ENCODE measurements at regions not wholly inside any gene's neighbourhood (a gene's known extent, or its start where the extent isn't known, plus 50 kb on each side); places are given as distances from the start of the nearest gene placed in this dataset.

- Histone ChIP-seq H3K9me3 (ENCODE audit: low read depth) (no peaks in the 10 kb centered on the region), H2AFZ (no peak overlapping the region), H3K4me1 (ENCODE audit: insufficient read depth) (peaks cover 12% of the 10 kb centered on the region), H3K9ac (no peak overlapping the region), H3K9me2 (ENCODE audit: insufficient read depth) (no peaks in the 10 kb centered on the region), H3K4me2 (ENCODE audit: unreplicated experiment) (no peak overlapping the region), H3K4me3 (no peak overlapping the region), H3K36me3 (ENCODE audit: low read depth) (no peaks in the 10 kb centered on the region), H3K27me3 (replicated peaks; ENCODE audit: insufficient read depth) (no peaks in the 10 kb centered on the region), H3F3A (ENCODE audit: insufficient read depth) (peaks cover 13% of the 10 kb centered on the region), H3K27ac (no peak overlapping the region), H3K79me2 (ENCODE audit: insufficient read depth) (no peaks in the 10 kb centered on the region), H4K20me1 (ENCODE audit: insufficient read depth) (no peaks in the 10 kb centered on the region)
- no peak for DNase-seq
- TF ChIP-seq EZH2 (IDR thresholded peaks at IDR 0.05; ENCODE audit: insufficient read depth, poor library complexity, severe bottlenecking) (no peak), EZH2phosphoT487 (IDR thresholded peaks at IDR 0.05; ENCODE audit: insufficient read depth, low read depth) (no peak)
- WGBS, 2 experiments (ENCODE audit: low coverage in 1 of 2, low lambda C conversion rate in 2 of 2, missing lambda C conversion rate in 2 of 2) = 85 to 88% methylated on average over 6 of the region's 6 CpGs
- in situ Hi-C loops (cut with MboI) = no loop called here
Observed at GRCh38 chr21:17455451-17455850, 57.4 kb upstream of the CXADR start.

- H3K4me1 ChIP-seq (ENCODE audit: insufficient read depth) = peaks cover 26% of the 10 kb centered on the region
- no peaks in the 10 kb centered on the region for H3K36me3 ChIP-seq (ENCODE audit: low read depth)
- no peak overlapping the region for H3K27ac ChIP-seq
- no peaks in the 10 kb centered on the region for H4K20me1 ChIP-seq (ENCODE audit: insufficient read depth)
- in situ Hi-C loops (cut with MboI) = no loop called here
- H3F3A ChIP-seq (ENCODE audit: insufficient read depth) = peaks cover 31% of the 10 kb centered on the region
- H3K4me3 ChIP-seq = no peak overlapping the region
- no peak for TF ChIP-seq EZH2phosphoT487 (IDR thresholded peaks at IDR 0.05; ENCODE audit: insufficient read depth, low read depth)
- no peak for TF ChIP-seq EZH2 (IDR thresholded peaks at IDR 0.05; ENCODE audit: insufficient read depth, poor library complexity, severe bottlenecking)
- WGBS, 2 experiments (ENCODE audit: low coverage in 1 of 2, low lambda C conversion rate in 2 of 2, missing lambda C conversion rate in 2 of 2) = 83 to 90% methylated on average over 6 of the region's 6 CpGs
- DNase-seq = no peak
- no peaks in the 10 kb centered on the region for H3K9me3 ChIP-seq (ENCODE audit: low read depth)
- no peak overlapping the region for H2AFZ ChIP-seq
- no peak overlapping the region for H3K4me2 ChIP-seq (ENCODE audit: unreplicated experiment)
- H3K79me2 ChIP-seq (ENCODE audit: insufficient read depth) = no peaks in the 10 kb centered on the region
- H3K27me3 ChIP-seq (replicated peaks; ENCODE audit: insufficient read depth) = no peaks in the 10 kb centered on the region
- H3K9me2 ChIP-seq (ENCODE audit: insufficient read depth) = no peaks in the 10 kb centered on the region
- no peak overlapping the region for H3K9ac ChIP-seq
Observed at GRCh38 chr21:17458279-17458678, 54.6 kb upstream of the CXADR start.

GRCh38 chr21:17460094-17460493 lies 52.7 kb upstream of the CXADR start:
- Histone ChIP-seq H3K27ac (no peak overlapping the region), H3K4me2 (ENCODE audit: unreplicated experiment) (no peak overlapping the region), H3F3A (ENCODE audit: insufficient read depth) (peaks cover 32% of the 10 kb centered on the region), H4K20me1 (ENCODE audit: insufficient read depth) (no peaks in the 10 kb centered on the region), H3K79me2 (ENCODE audit: insufficient read depth) (no peaks in the 10 kb centered on the region), H3K9me2 (ENCODE audit: insufficient read depth) (no peaks in the 10 kb centered on the region), H3K9ac (no peak overlapping the region), H3K4me3 (no peak overlapping the region), H3K4me1 (ENCODE audit: insufficient read depth) (peaks cover 32% of the 10 kb centered on the region), H3K36me3 (ENCODE audit: low read depth) (no peaks in the 10 kb centered on the region), H3K27me3 (replicated peaks; ENCODE audit: insufficient read depth) (no peaks in the 10 kb centered on the region), H3K9me3 (ENCODE audit: low read depth) (no peaks in the 10 kb centered on the region), H2AFZ (no peak overlapping the region)
- 59 to 72% methylated on average over 2 of the region's 2 CpGs for WGBS, 2 experiments (ENCODE audit: low coverage in 1 of 2, low lambda C conversion rate in 2 of 2, missing lambda C conversion rate in 2 of 2)
- DNase-seq = no peak
- in situ Hi-C loops (cut with MboI) = no loop called here
- TF ChIP-seq EZH2 (IDR thresholded peaks at IDR 0.05; ENCODE audit: insufficient read depth, poor library complexity, severe bottlenecking) = no peak
- TF ChIP-seq EZH2phosphoT487 (IDR thresholded peaks at IDR 0.05; ENCODE audit: insufficient read depth, low read depth) = no peak

GRCh38 chr21:17461014-17461413 lies 51.8 kb upstream of the CXADR start:
- no peak for TF ChIP-seq EZH2phosphoT487 (IDR thresholded peaks at IDR 0.05; ENCODE audit: insufficient read depth, low read depth)
- no peak for TF ChIP-seq EZH2 (IDR thresholded peaks at IDR 0.05; ENCODE audit: insufficient read depth, poor library complexity, severe bottlenecking)
- DNase-seq = peak; percentile 91
- no peaks in the 10 kb centered on the region for H3K27me3 ChIP-seq (replicated peaks; ENCODE audit: insufficient read depth)
- peak overlapping the region; percentile 58 for H3K27ac ChIP-seq
- no peak overlapping the region for H2AFZ ChIP-seq
- H3K4me3 ChIP-seq = peak overlapping the region; percentile 20; the same call in 1 of the 2 replicates
- in situ Hi-C loops (cut with MboI) = no loop called here
- H3K36me3 ChIP-seq (ENCODE audit: low read depth) = no peaks in the 10 kb centered on the region
- H3K9me3 ChIP-seq (ENCODE audit: low read depth) = no peaks in the 10 kb centered on the region
- peaks cover 32% of the 10 kb centered on the region for H3K4me1 ChIP-seq (ENCODE audit: insufficient read depth)
- no peaks in the 10 kb centered on the region for H3K9me2 ChIP-seq (ENCODE audit: insufficient read depth)
- peak overlapping the region; percentile 60 for H3K4me2 ChIP-seq (ENCODE audit: unreplicated experiment)
- no peaks in the 10 kb centered on the region for H3K79me2 ChIP-seq (ENCODE audit: insufficient read depth)
- H4K20me1 ChIP-seq (ENCODE audit: insufficient read depth) = no peaks in the 10 kb centered on the region
- H3F3A ChIP-seq (ENCODE audit: insufficient read depth) = peaks cover 32% of the 10 kb centered on the region
- 0 to 2% methylated on average over 3 of the region's 3 CpGs for WGBS, 2 experiments (ENCODE audit: low coverage in 1 of 2, low lambda C conversion rate in 2 of 2, missing lambda C conversion rate in 2 of 2)
- H3K9ac ChIP-seq = no peak overlapping the region; the same call in 1 of the 2 replicates

- DNase-seq = peak; percentile 62
- H3K27ac ChIP-seq = peak overlapping the region; percentile 58
- peak overlapping the region; percentile 60 for H3K4me2 ChIP-seq (ENCODE audit: unreplicated experiment)
- no peaks in the 10 kb centered on the region for H3K9me3 ChIP-seq (ENCODE audit: low read depth)
- no peaks in the 10 kb centered on the region for H3K9me2 ChIP-seq (ENCODE audit: insufficient read depth)
- H3K9ac ChIP-seq = no peak overlapping the region
- no peaks in the 10 kb centered on the region for H3K36me3 ChIP-seq (ENCODE audit: low read depth)
- H3K27me3 ChIP-seq (replicated peaks; ENCODE audit: insufficient read depth) = no peaks in the 10 kb centered on the region
- H4K20me1 ChIP-seq (ENCODE audit: insufficient read depth) = no peaks in the 10 kb centered on the region
- WGBS, 2 experiments (ENCODE audit: low coverage in 1 of 2, low lambda C conversion rate in 2 of 2, missing lambda C conversion rate in 2 of 2) = 8 to 13% methylated on average over 4 of the region's 4 CpGs
- peak overlapping the region; percentile 7; the same call in 1 of the 2 replicates for H3K4me3 ChIP-seq
- no peaks in the 10 kb centered on the region for H3K79me2 ChIP-seq (ENCODE audit: insufficient read depth)
- H2AFZ ChIP-seq = no peak overlapping the region
- H3F3A ChIP-seq (ENCODE audit: insufficient read depth) = peaks cover 32% of the 10 kb centered on the region
- in situ Hi-C loops (cut with MboI) = no loop called here
- H3K4me1 ChIP-seq (ENCODE audit: insufficient read depth) = peaks cover 35% of the 10 kb centered on the region
- TF ChIP-seq EZH2 (IDR thresholded peaks at IDR 0.05; ENCODE audit: insufficient read depth, poor library complexity, severe bottlenecking) = no peak
- TF ChIP-seq EZH2phosphoT487 (IDR thresholded peaks at IDR 0.05; ENCODE audit: insufficient read depth, low read depth) = no peak
Observed at GRCh38 chr21:17461582-17461981, 51.3 kb upstream of the CXADR start.

Measured in GM23248 (cell line).